ENCODE measurements at regions not wholly inside any gene's neighbourhood (a gene's known extent, or its start where the extent isn't known, plus 50 kb on each side); places are given as distances from the start of the nearest gene placed in this dataset.

DNA sequence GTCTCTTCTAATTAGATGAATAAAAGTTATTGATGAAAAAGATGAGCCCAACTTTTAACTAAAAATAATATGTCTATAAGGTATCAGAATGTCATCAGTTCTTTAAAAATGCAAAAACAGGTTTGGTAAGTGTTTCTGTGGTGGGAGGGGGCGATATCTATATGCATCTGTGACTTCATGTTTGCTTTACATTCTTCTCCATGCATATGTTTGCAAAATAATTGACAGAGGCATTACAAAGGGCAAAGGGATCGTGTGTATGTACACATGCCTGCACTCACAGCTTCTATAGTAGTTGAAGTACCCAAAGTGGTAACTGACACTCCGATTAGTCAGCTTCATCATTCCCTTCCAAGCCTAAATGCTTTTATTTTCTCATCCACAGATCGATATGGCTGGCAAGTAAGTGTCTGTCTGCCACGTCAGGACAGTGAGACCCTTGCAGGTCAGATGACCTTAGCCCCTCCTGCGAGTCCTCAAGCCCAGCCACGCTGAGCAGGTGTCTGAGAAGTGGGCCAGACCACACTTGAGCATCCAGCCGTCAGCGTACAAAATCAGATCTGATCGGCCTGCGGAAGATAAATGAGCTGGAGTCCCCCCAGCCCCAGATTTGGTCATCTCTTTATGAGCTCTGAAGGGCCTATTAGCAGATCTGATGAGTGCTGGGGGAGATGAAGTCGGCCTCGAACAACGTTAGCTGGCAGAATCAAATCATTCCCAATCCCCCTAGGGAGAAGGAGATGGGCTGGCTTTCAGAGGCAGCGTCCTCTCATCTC, 369.1 kb downstream of the MAFB start:
- H3K4me3 ChIP-seq, result no peak overlapping the region
- no peak for TF ChIP-seq EP300 (IDR thresholded peaks at IDR 0.05)
- TF ChIP-seq CTCF (IDR thresholded peaks at IDR 0.05), result no peak
- H3K36me3 ChIP-seq, result no peaks in the 10 kb centered on the region
- no peak for ATAC-seq
- H3K27ac ChIP-seq, result no peak overlapping the region
- H3K9me3 ChIP-seq, result no peaks in the 10 kb centered on the region
- no peaks in the 10 kb centered on the region for H3K27me3 ChIP-seq
- peaks cover 0 to 2% (median 0%) of the 10 kb centered on the region in 3 donors for H3K4me1 ChIP-seq
- 70 to 72% methylated on average over 7 to 14 of the region's 15 CpGs for WGBS, 2 donors (ENCODE audit: low coverage in 1 of 2)

DNA sequence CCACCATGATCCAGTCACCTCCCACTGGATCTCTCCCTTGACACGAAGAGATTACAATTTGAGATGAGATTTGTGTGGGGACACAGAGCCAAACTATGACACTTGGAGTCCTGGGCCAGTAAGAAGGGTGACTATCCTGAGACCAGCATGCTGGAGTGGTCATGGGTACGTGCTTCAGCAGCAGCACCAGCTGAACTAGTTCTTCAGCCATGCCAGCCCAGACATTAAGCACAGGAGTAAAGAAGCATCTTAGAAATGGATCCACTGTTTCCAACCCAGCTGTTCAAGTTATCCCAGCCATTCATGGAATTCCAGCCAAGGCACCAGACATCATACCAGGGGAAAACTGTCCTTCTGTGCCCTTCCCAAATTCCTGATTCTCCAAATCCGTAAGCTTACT, 370.0 kb downstream of the MAFB start:
- no peak overlapping the region for H3K27ac ChIP-seq
- WGBS, 2 donors (ENCODE audit: low coverage in 1 of 2), result 85 to 100% methylated on average over 1 to 3 of the region's 3 CpGs
- H3K4me3 ChIP-seq, result no peak overlapping the region

GRCh38 chr20:40317156-40317790, 371.8 kb downstream of the MAFB start:
- Histone ChIP-seq H3K4me1 (peaks cover 0 to 9% (median 0%) of the 10 kb centered on the region in 3 donors), H3K4me3 (no peak overlapping the region), H3K27ac (no peak overlapping the region), H3K36me3 (no peaks in the 10 kb centered on the region), H3K9me3 (no peaks in the 10 kb centered on the region), H3K27me3 (no peaks in the 10 kb centered on the region)
- no peak for ATAC-seq
- no peak for TF ChIP-seq POLR2A (IDR thresholded peaks at IDR 0.05)
- TF ChIP-seq EP300 (IDR thresholded peaks at IDR 0.05), result no peak
- TF ChIP-seq CTCF (IDR thresholded peaks at IDR 0.05), result no peak
- TF ChIP-seq POLR2AphosphoS5 (IDR thresholded peaks at IDR 0.05), result no peak
- WGBS, 2 donors (ENCODE audit: low coverage in 1 of 2), result 54 to 68% methylated on average over 2 to 3 of the region's 5 CpGs

More for the DNA sequence above, 370.0 kb downstream of the MAFB start:
- no peaks in the 10 kb centered on the region for H3K9me3 ChIP-seq
- H3K4me1 ChIP-seq, result peaks cover 0 to 9% (median 0%) of the 10 kb centered on the region in 3 donors
- no peaks in the 10 kb centered on the region for H3K36me3 ChIP-seq
- no peak for TF ChIP-seq EP300 (IDR thresholded peaks at IDR 0.05)
- no peak for TF ChIP-seq POLR2AphosphoS5 (IDR thresholded peaks at IDR 0.05)
- TF ChIP-seq POLR2A (IDR thresholded peaks at IDR 0.05), result no peak
- no peak for TF ChIP-seq CTCF (IDR thresholded peaks at IDR 0.05)
- ATAC-seq, result no peak
- H3K27me3 ChIP-seq, result no peaks in the 10 kb centered on the region

DNA sequence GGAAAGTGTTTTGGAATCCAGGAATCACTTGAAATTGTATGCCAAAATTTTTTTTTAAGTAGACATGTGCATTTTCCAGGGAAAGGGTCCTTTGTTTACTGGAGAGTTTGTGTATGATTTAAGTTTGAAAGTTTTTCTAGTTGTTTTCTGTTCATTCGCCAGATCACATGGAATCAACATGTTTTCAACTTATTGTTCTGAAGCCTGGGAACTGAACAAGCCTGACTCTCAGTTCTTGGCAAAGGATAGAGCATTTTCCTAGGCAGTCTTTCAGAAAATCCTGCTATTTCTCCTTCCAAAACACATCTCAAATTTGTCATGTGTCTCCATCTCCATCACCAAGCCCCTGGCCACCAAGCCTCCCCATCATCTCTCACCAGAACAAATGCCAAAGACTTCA, 374.8 kb downstream of the MAFB start:
- H3K27ac ChIP-seq, result no peak overlapping the region
- no peak for ATAC-seq
- WGBS, 2 donors (ENCODE audit: low coverage in 1 of 2), result 40 to 78% methylated on average over 1 of the region's 1 CpG

More for the DNA sequence above, 374.8 kb downstream of the MAFB start:
- Histone ChIP-seq H3K9me3 (no peaks in the 10 kb centered on the region), H3K4me1 (peaks cover 0 to 9% (median 0%) of the 10 kb centered on the region in 3 donors), H3K27me3 (no peaks in the 10 kb centered on the region), H3K36me3 (no peaks in the 10 kb centered on the region), H3K4me3 (no peak overlapping the region)
- TF ChIP-seq POLR2A (IDR thresholded peaks at IDR 0.05) (no peak), POLR2AphosphoS5 (IDR thresholded peaks at IDR 0.05) (no peak), EP300 (IDR thresholded peaks at IDR 0.05) (no peak), CTCF (IDR thresholded peaks at IDR 0.05) (no peak)
